ENCODE measurements at regions not wholly inside any gene's neighbourhood (a gene's known extent, or its start where the extent isn't known, plus 50 kb on each side); places are given as distances from the start of the nearest gene placed in this dataset.

- ChIA-PET POLR2A (no interaction called here), CTCF (no interaction called here)
- Histone ChIP-seq H3K79me2 (ENCODE audit: control insufficient read depth, insufficient read depth, low read length) (no peaks in the 10 kb centered on the region), H3K27ac (ENCODE audit: insufficient read depth, low read depth, low read length) (no peak overlapping the region), H4K20me1 (replicated peaks; ENCODE audit: control insufficient read depth, extremely low read depth, insufficient read depth, low read length) (no peaks in the 10 kb centered on the region), H3K9ac (replicated peaks; ENCODE audit: extremely low read depth, insufficient read depth, low read length) (no peak overlapping the region), H2AFZ (ENCODE audit: low read depth, low read length) (no peak overlapping the region), H3K9me1 (replicated peaks; ENCODE audit: control insufficient read depth, extremely low read depth, insufficient read depth, low read length) (no peaks in the 10 kb centered on the region), H3K27me3 (ENCODE audit: control insufficient read depth in 2 of 2, insufficient read depth in 2 of 2, low read length in 2 of 2) (no peaks in the 10 kb centered on the region), H3K9me3 (replicated peaks; ENCODE audit: control insufficient read depth, insufficient read depth, low read length) (no peaks in the 10 kb centered on the region), H3K36me3 (ENCODE audit: control insufficient read depth in 2 of 2, extremely low read depth in 1 of 2, insufficient read depth in 2 of 2, low read length in 2 of 2) (no peaks in the 10 kb centered on the region), H3K4me2 (ENCODE audit: insufficient read depth, low read length) (no peak overlapping the region), H3K4me3 (replicated peaks in 1 of 3; ENCODE audit: insufficient read depth in 1 of 3, low read depth in 1 of 3, low read length in 3 of 3) (no peak overlapping the region), H3K4me1 (ENCODE audit: control insufficient read depth, extremely low read depth, insufficient read depth, low read length) (no peaks in the 10 kb centered on the region)
- intact Hi-C loops (cut with micrococcal nuclease), result no loop called here
- FAIRE-seq (no peak), DNase-seq (ENCODE audit: low read depth, low spot score) (no peak)
- dilution Hi-C loops (cut with MboI; ENCODE audit: extremely low pct_ligation_motif_present, low sequenced_read_pairs), result no loop called here
- BruUV-seq (replicated peaks), result no TSS peak
- TF ChIP-seq FOS (IDR thresholded peaks at IDR 0.05; ENCODE audit: borderline replicate concordance, insufficient read depth, low read length) (no peak), GATA2 (IDR thresholded peaks at IDR 0.05; ENCODE audit: insufficient read depth, insufficient read length, low read depth, low read length) (no peak), MYC (IDR thresholded peaks at IDR 0.05; ENCODE audit: low read depth, low read length) (no peak), EZH2 (IDR thresholded peaks at IDR 0.05; ENCODE audit: borderline replicate concordance, low read depth, low read length, severe bottlenecking) (no peak), CTCF (IDR thresholded peaks at IDR 0.05; ENCODE audit: extremely low read depth in 1 of 2, insufficient read depth in 1 of 2, low read depth in 1 of 2, low read length in 2 of 2) (no peak), POLR2A (IDR thresholded peaks at IDR 0.05; ENCODE audit: low read depth, low read length) (no peak), POLR2AphosphoS5 (IDR thresholded peaks at IDR 0.05; ENCODE audit: insufficient read depth, low read depth, low read length) (no peak)
Observed at GRCh38 chr5:106784846-106785245, 885.9 kb downstream of the EFNA5 start.

- H3K4me1 ChIP-seq (ENCODE audit: control insufficient read depth, extremely low read depth, insufficient read depth, low read length), result no peaks in the 10 kb centered on the region
- TF ChIP-seq MAX (IDR thresholded peaks at IDR 0.05; ENCODE audit: insufficient read depth, insufficient read length), result no peak
- TF ChIP-seq MYC (IDR thresholded peaks at IDR 0.05; ENCODE audit: low read depth, low read length), result no peak
- TF ChIP-seq POLR2AphosphoS5 (IDR thresholded peaks at IDR 0.05; ENCODE audit: insufficient read depth, low read depth, low read length), result no peak
- no peak for TF ChIP-seq EZH2 (IDR thresholded peaks at IDR 0.05; ENCODE audit: borderline replicate concordance, low read depth, low read length, severe bottlenecking)
- TF ChIP-seq POLR2A (IDR thresholded peaks at IDR 0.05; ENCODE audit: low read depth, low read length), result no peak
- no peak for TF ChIP-seq FOS (IDR thresholded peaks at IDR 0.05; ENCODE audit: borderline replicate concordance, insufficient read depth, low read length)
- no peak for TF ChIP-seq CTCF (IDR thresholded peaks at IDR 0.05; ENCODE audit: extremely low read depth in 1 of 2, insufficient read depth in 1 of 2, low read depth in 1 of 2, low read length in 2 of 2)
- TF ChIP-seq GATA2 (IDR thresholded peaks at IDR 0.05; ENCODE audit: insufficient read depth, insufficient read length, low read depth, low read length), result no peak
- no TSS peak for BruUV-seq (replicated peaks)
- CTCF ChIA-PET, result no interaction called here
- no peak overlapping the region for H3K4me2 ChIP-seq (ENCODE audit: insufficient read depth, low read length)
- no peak overlapping the region for H3K9ac ChIP-seq (replicated peaks; ENCODE audit: extremely low read depth, insufficient read depth, low read length)
- H3K9me1 ChIP-seq (replicated peaks; ENCODE audit: control insufficient read depth, extremely low read depth, insufficient read depth, low read length), result no peaks in the 10 kb centered on the region
- no peak overlapping the region for H3K27ac ChIP-seq (ENCODE audit: insufficient read depth, low read depth, low read length)
- H3K36me3 ChIP-seq (ENCODE audit: control insufficient read depth in 2 of 2, extremely low read depth in 1 of 2, insufficient read depth in 2 of 2, low read length in 2 of 2), result no peaks in the 10 kb centered on the region
- H2AFZ ChIP-seq (ENCODE audit: low read depth, low read length), result no peak overlapping the region
- POLR2A ChIA-PET, result no interaction called here
- no peaks in the 10 kb centered on the region for H4K20me1 ChIP-seq (replicated peaks; ENCODE audit: control insufficient read depth, extremely low read depth, insufficient read depth, low read length)
- H3K9me3 ChIP-seq (replicated peaks; ENCODE audit: control insufficient read depth, insufficient read depth, low read length), result no peaks in the 10 kb centered on the region
- dilution Hi-C loops (cut with MboI; ENCODE audit: extremely low pct_ligation_motif_present, low sequenced_read_pairs), result no loop called here
- H3K79me2 ChIP-seq (ENCODE audit: control insufficient read depth, insufficient read depth, low read length), result no peaks in the 10 kb centered on the region
- H3K27me3 ChIP-seq (ENCODE audit: control insufficient read depth in 2 of 2, insufficient read depth in 2 of 2, low read length in 2 of 2), result no peaks in the 10 kb centered on the region
- DNase-seq (ENCODE audit: low read depth, low spot score) (no peak), FAIRE-seq (no peak)
- intact Hi-C loops (cut with micrococcal nuclease), result no loop called here
- no peak overlapping the region for H3K4me3 ChIP-seq (replicated peaks in 1 of 3; ENCODE audit: insufficient read depth in 1 of 3, low read depth in 1 of 3, low read length in 3 of 3)
Observed at GRCh38 chr5:106780355-106780754, 890.4 kb downstream of the EFNA5 start.

All from endothelial cell of umbilical vein (primary cell).